ENCODE measurements at regions not wholly inside any gene's neighbourhood (a gene's known extent, or its start where the extent isn't known, plus 50 kb on each side); places are given as distances from the start of the nearest gene placed in this dataset.

DNA sequence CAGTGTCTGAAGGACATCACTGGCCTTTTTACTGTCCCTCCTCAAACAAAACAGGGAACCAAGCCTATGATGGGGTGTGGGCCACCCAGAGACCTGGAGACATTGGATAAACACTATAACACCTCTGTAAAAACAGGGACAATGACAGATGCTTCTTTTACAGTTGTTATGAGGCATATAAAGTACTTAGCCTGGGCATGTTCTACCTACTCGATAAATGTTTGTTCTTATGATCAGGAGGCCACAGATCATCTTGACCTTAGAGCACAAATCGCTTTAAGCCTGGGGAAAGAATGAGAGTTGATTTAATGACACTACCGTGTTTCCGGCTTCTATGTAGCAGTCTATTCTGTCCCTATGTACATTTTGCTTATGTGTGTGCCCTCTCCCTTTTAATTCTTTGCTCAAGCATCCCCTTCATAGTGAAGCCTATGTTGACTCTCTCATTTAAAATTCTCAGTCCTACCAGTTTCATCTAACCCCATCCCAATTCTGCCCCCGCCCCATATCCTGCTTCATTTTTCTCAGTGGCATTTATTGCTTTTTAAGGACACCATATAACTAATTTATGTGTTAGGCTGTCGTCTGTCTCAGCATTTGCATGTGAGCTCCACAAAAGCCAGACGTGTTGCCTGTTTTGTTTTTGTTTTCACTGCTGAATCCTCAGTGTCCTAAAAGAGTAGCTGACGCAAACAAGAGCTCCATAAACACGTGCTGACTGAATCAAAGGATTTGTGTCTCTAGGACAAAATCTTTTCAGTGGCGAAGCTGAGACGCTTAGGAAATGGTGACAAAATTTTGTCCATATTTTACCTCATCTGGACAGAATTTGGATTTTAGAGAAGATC, 182.3 kb upstream of the ST6GAL2 start:
- H3K56ac ChIP-seq (ENCODE audit: insufficient read length, low read depth, low read length) = no peak overlapping the region

More for the DNA sequence above, 182.3 kb upstream of the ST6GAL2 start:
- Histone ChIP-seq H4K91ac (ENCODE audit: insufficient read length, low read depth, low read length) (no peak overlapping the region), H3T11ph (ENCODE audit: low read length) (no peak overlapping the region), H3K27me3 (ENCODE audit: insufficient read depth, low read length) (no peaks in the 10 kb centered on the region), H2BK15ac (ENCODE audit: low read depth, low read length) (no peak overlapping the region), H3K9ac (ENCODE audit: extremely low read depth, insufficient read length, low read length) (no peak overlapping the region), H3K18ac (ENCODE audit: insufficient read length, low read depth, low read length) (no peak overlapping the region), H2BK5ac (ENCODE audit: insufficient read length, low read length) (no peak overlapping the region), H3K4ac (ENCODE audit: low read depth, low read length) (no peak overlapping the region), H2BK12ac (ENCODE audit: insufficient read length, low read depth, low read length) (no peak overlapping the region), H3K27ac (ENCODE audit: insufficient read length, low read depth, low read length) (no peak overlapping the region), H3K9me3 (ENCODE audit: control insufficient read depth, low read depth, low read length) (no peaks in the 10 kb centered on the region), H2BK120ac (ENCODE audit: low read depth, low read length, poor library complexity, severe bottlenecking) (no peak overlapping the region), H2AK5ac (ENCODE audit: insufficient read length, low read length) (no peak overlapping the region), H3K79me2 (ENCODE audit: insufficient read depth, low read length) (no peaks in the 10 kb centered on the region), H4K8ac (replicated peaks; ENCODE audit: insufficient read length, low read depth, low read length) (no peak overlapping the region), H3K23ac (ENCODE audit: insufficient read length, low read depth, low read length) (no peak overlapping the region), H3K14ac (ENCODE audit: insufficient read depth, low read length) (no peak overlapping the region), H3K23me2 (ENCODE audit: insufficient read length, low read depth, low read length, poor library complexity, severe bottlenecking) (no peaks in the 10 kb centered on the region), H4K20me1 (ENCODE audit: control insufficient read depth, insufficient read depth, insufficient read length) (no peaks in the 10 kb centered on the region), H4K5ac (ENCODE audit: insufficient read length, low read depth, low read length) (no peak overlapping the region), H3K79me1 (ENCODE audit: insufficient read depth, low read depth, low read length, poor library complexity, severe bottlenecking) (no peaks in the 10 kb centered on the region), H2AFZ (ENCODE audit: low read length) (no peak overlapping the region), H3K4me1 (ENCODE audit: insufficient read depth, low read length) (no peaks in the 10 kb centered on the region), H3K4me2 (ENCODE audit: insufficient read depth, insufficient read length, low read length) (no peak overlapping the region), H2BK20ac (ENCODE audit: low read depth, low read length, poor library complexity, severe bottlenecking) (no peak overlapping the region)
- Mint-ChIP-seq H3K9me3 (no peaks in the 10 kb centered on the region), H3K27me3 (ENCODE audit: low read depth) (no peaks in the 10 kb centered on the region), H3K27ac (no peak overlapping the region), H3K4me3 (no peak overlapping the region), H3K4me1 (peaks cover 16 to 39% of the 10 kb centered on the region in 2 experiments), H3K36me3 (ENCODE audit: insufficient read depth in 1 of 3, low read depth in 3 of 3) (no peaks in the 10 kb centered on the region)
- no peak for DNase-seq
- no CpG with 5 or more reads among the region's 11 CpGs for whole genome bisulfite sequencing (ENCODE audit: extremely low coverage, insufficient read length, low lambda C conversion rate)
- TF ChIP-seq, protein P1, sequence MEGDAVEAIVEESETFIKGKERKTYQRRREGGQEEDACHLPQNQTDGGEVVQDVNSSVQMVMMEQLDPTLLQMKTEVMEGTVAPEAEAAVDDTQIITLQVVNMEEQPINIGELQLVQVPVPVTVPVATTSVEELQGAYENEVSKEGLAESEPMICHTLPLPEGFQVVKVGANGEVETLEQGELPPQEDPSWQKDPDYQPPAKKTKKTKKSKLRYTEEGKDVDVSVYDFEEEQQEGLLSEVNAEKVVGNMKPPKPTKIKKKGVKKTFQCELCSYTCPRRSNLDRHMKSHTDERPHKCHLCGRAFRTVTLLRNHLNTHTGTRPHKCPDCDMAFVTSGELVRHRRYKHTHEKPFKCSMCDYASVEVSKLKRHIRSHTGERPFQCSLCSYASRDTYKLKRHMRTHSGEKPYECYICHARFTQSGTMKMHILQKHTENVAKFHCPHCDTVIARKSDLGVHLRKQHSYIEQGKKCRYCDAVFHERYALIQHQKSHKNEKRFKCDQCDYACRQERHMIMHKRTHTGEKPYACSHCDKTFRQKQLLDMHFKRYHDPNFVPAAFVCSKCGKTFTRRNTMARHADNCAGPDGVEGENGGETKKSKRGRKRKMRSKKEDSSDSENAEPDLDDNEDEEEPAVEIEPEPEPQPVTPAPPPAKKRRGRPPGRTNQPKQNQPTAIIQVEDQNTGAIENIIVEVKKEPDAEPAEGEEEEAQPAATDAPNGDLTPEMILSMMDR (conservative IDR thresholded peaks at IDR 0.05) = no peak

Measured in H9 (cell line).